Nucleus accumbens (tissue), 56 donors: ENCODE measurements at regions not wholly inside any gene's neighbourhood (a gene's known extent, or its start where the extent isn't known, plus 50 kb on each side); places are given as distances from the start of the nearest gene placed in this dataset.

Experiments
- DNase-seq, 56 donors: peaks; one replicate each; lab custom pipeline; 2025; lab: John Stamatoyannopoulos, UW

DNA sequence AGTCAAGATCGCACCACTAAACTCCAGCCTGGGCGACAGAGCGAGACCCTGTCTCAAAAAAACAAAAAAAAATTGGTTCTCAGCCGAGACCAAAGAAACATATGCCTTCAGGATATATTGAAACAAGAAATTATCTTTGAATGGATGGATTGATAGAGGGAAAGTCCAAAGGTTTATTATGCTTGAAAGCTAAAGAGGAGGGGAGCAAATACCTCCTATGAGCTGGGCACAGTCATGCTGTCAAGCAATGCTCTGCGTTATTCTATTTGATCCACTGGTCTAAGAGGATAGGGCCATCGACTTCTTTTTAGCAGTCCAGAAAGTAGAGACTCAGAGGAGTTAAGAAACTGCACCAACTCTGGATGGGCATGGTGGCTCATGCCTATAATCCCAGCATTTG lies 85.9 kb upstream of the SLC34A2 start:
- DNase-seq, result no peak

DNA sequence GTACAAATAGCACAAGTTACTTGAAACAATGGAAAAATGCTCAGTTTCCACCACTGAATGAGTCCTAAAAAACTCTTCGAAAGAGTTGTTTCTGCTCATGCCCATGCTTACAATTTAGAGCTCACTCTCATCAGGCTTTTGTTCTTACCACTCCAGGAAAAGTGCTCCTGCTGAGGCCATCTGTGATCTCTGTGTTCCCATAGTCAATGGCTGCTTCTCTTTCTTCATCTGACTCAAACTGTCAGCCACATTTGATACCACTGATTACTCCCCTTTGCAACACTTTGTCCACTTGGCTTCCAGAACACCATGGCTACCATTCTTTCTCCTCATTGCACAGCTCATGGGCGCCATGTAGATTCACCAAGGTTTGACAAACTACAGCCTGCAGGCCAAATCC lies 80.0 kb upstream of the SLC34A2 start:
- DNase-seq, result no peak

DNA sequence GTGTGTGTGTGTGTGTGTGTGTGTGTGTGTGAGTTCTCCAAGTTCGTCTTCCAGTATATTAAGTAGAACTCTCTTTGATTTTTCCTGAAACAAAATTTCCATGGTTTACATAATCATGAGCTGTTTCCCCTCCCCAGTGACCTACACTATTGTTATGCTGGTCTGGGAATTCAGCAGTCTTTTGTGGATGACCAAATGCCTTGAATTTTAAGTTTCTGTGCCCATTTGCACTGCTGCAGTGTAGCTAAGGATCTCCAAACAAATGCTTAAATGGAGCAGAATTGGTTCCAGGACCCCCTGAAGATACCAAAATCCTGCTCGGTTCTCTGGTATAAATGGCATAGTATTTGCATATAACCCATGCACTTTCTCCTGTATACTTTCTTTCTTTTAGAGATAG lies 77.2 kb upstream of the SLC34A2 start:
- DNase-seq, result peak in 3 of 56 donors; percentile 4 to 31 (median 4)

DNA sequence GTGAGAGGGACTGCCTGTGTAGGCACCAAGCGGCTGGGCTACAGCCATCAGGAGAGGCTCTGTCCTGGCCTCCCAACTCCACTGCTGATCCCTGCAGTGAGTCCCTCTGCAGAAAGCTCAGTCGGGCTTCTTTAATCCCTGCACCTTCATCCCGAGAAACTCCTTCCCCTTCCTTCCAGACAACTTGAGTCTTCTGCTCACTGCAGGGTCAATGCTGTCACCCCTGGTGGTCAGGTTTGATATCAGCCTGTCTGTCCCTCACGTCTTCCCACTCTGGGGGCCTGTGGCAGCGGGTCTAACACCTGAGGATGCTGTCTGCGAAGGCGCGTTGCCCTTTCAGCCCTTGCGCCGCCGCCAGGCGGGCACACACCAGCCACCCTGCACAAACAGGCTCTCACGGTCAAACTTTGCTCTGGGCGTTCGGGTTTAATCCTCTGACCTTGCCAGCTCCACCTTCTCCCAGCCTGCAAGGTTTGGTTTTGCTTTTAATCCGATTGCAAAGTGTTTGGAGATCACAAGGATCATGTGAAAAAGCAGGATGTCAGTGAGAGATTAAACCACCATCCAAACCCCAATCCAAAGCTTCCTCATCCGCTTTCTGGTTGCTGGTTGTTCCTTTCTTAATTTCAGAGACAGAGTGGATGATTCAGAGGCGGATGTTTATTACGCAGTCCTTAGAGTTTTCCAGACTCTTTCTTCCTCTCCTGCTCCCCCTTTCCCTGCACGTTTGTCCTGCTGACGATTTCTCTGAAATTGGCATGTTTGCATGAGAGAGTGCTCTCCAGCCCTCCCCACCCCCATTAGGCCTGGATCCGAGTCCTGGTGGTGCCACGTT lies 74.8 kb upstream of the SLC34A2 start:
- DNase-seq, result no peak

DNA sequence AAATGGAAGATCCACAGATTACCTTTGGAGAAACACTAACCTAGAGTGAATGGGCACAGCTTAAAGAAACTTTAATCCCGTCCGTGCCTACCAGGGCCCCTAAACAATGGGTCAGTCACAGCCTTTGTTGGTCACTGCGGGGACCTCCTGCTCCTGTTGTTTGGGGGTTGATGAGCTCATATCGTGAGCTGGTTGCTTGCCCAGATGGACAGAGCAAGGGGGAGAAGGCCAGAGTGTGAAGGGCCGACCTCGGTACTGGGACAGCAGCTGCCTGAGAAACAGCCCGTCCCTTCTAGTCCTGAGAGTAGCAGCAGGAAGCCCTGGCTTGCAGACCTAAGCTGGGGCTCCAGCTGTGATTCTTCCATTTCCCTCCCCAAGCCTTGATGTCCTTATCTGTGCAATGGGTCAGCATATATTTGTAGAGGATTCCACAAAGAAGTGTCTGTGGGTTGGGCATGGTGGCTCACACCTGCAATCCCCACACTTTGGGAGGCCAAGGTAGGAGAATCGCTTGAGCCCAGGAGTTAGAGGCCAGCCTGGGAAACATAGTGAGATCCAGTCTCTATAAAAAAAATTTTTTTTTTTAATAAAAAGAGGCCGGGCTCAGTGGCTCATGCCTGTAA lies 69.6 kb upstream of the SLC34A2 start:
- no peak for DNase-seq

DNA sequence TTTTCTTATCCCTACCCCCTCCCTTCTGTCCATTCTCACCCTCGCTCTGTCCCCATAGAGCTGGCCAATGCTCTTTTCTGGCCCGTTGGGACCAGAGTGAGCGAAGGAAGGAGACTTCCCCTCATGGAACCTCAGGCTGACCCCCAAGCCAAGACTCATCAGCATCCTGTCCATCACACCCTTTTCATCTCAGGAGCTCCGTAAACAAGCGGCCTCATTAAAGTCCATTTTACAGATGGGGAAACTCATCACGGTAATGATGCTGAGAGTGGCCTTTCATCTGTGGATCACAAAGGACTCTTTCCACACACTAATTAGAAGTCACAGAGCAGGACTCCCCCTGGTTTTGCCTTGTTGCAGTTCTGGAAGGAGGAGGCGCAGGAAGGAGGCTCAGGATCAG lies 67.4 kb upstream of the SLC34A2 start:
- DNase-seq, result no peak

DNA sequence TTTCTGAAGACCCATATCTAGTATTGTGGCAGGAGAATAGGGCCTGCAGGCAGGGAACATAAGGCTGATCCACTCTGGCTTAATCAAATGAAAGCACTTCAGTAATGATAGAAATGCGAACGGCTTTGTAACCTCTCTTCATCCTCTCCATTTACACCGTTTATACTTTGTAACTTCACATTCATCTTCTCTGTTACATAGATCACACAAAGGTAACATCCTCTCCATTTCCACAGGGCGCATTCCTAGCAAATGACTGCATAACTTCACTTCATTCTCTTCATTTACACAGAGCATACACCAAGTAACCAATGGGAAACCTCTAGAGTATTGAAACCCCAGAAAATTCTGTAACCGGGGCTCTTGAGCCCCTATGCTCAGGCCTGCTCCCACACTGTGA lies 65.5 kb upstream of the SLC34A2 start:
- no peak for DNase-seq

DNA sequence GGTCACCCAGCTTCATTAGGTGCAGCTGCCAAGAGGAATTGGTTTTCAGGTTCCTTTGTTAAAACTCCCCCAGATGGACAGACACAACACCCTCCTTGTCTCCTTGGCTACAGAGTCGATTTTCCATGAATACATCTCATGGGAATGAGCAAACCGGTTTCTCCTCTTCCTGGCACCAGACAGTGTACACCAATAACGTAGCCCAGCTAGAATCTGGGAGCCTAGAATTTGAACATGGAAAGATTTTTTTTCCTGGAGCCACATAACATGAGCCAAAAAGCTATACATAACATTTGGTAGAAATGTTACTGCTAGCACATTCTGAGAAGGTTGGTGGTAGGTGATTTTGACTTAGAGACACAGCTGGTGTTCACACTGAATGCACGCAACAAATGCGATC lies 62.9 kb upstream of the SLC34A2 start:
- DNase-seq, result no peak
